ENCODE measurements at regions not wholly inside any gene's neighbourhood (a gene's known extent, or its start where the extent isn't known, plus 50 kb on each side); places are given as distances from the start of the nearest gene placed in this dataset.

DNA sequence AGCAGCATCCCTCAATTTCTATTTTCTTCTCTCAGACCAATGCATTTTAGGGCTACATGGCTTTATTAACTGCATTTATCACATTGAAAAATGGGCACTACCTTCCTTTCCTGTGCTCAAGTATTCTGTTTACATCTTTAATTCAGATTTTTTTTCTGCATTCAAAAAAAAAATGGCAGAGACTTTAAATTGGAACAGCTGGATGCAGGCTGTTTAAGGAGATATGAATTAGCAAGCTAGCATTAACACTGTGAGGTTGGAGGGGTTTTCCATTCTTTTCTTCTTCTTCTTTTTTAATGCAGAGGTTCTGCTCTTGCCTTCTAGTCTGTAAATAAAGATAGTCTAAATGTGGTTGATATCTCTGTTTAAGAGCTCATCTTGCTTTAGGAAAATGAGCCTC, 242.9 kb upstream of the RBFOX1 start:
- Histone ChIP-seq H3K9me3 (ENCODE audit: control insufficient read depth, low read depth, low read length) (no peaks in the 10 kb centered on the region), H3K4me2 (ENCODE audit: control insufficient read depth, extremely low read depth, insufficient read depth, low read depth, low read length) (no peak overlapping the region), H3K4me3 (ENCODE audit: control insufficient read depth in 2 of 3, extremely low read depth in 1 of 3, insufficient read depth in 2 of 3, low read depth in 1 of 3, low read length in 3 of 3) (no peak overlapping the region), H3K36me3 (ENCODE audit: control insufficient read depth in 2 of 2, extremely low read depth in 1 of 2, insufficient read depth in 2 of 2, low read length in 2 of 2) (no peaks in the 10 kb centered on the region), H4K20me1 (ENCODE audit: control insufficient read depth, extremely low read depth, insufficient read depth, low read length) (no peaks in the 10 kb centered on the region), H3K4me1 (ENCODE audit: control insufficient read depth, extremely low read depth, insufficient read depth, low read length) (no peaks in the 10 kb centered on the region), H3K27me3 (ENCODE audit: control insufficient read depth, extremely low read depth, insufficient read depth, low read length) (no peaks in the 10 kb centered on the region), H2AFZ (ENCODE audit: control insufficient read depth, low read length) (no peak overlapping the region), H3K79me2 (ENCODE audit: control insufficient read depth, insufficient read depth, low read length) (no peaks in the 10 kb centered on the region), H3K9me1 (ENCODE audit: control insufficient read depth, extremely low read depth, insufficient read depth, low read length) (no peaks in the 10 kb centered on the region), H3K9ac (ENCODE audit: control insufficient read depth, extremely low read depth, insufficient read depth, low read length) (no peak overlapping the region), H3K27ac (ENCODE audit: control insufficient read depth, insufficient read depth, low read length) (no peak overlapping the region)
- DNase-seq (ENCODE audit: low read depth, low spot score) = no peak
- TF ChIP-seq, protein P1, sequence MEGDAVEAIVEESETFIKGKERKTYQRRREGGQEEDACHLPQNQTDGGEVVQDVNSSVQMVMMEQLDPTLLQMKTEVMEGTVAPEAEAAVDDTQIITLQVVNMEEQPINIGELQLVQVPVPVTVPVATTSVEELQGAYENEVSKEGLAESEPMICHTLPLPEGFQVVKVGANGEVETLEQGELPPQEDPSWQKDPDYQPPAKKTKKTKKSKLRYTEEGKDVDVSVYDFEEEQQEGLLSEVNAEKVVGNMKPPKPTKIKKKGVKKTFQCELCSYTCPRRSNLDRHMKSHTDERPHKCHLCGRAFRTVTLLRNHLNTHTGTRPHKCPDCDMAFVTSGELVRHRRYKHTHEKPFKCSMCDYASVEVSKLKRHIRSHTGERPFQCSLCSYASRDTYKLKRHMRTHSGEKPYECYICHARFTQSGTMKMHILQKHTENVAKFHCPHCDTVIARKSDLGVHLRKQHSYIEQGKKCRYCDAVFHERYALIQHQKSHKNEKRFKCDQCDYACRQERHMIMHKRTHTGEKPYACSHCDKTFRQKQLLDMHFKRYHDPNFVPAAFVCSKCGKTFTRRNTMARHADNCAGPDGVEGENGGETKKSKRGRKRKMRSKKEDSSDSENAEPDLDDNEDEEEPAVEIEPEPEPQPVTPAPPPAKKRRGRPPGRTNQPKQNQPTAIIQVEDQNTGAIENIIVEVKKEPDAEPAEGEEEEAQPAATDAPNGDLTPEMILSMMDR (optimal IDR thresholded peaks at IDR 0.05 in 1 of 3, IDR thresholded peaks at IDR 0.05 in 1 of 3, conservative IDR thresholded peaks at IDR 0.05 in 1 of 3; ENCODE audit: extremely low read depth in 1 of 3, insufficient read depth in 2 of 3, low read length in 3 of 3) = no peak
- no peak for TF ChIP-seq EZH2 (IDR thresholded peaks at IDR 0.05; ENCODE audit: low read length)
- no peak for FAIRE-seq
- dilution Hi-C loops (cut with MboI; ENCODE audit: extremely low pct_ligation_motif_present, low sequenced_read_pairs) = no loop called here

DNA sequence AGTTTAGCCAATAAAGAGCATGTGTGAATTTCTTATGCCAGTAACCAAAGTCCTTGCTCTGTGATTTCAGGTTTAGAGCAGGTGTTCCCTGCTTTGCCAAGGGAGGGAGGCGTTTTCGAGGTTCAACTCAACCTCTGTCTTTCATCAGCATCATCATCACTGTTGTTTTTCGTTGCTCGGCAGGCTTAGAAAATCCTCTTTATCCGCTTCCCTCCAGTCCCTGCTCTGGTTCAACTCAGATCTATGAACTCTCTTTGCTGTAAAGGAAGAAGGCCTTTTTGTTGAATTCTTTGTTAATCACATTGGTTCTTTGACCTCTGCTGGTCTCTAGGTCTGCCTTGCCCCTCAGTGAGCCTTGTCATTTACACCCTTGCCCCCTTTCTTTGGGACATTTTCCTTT, 243.9 kb upstream of the RBFOX1 start:
- Histone ChIP-seq H3K4me2 (ENCODE audit: control insufficient read depth, extremely low read depth, insufficient read depth, low read depth, low read length) (no peak overlapping the region), H3K4me3 (ENCODE audit: control insufficient read depth in 2 of 3, extremely low read depth in 1 of 3, insufficient read depth in 2 of 3, low read depth in 1 of 3, low read length in 3 of 3) (no peak overlapping the region), H3K79me2 (ENCODE audit: control insufficient read depth, insufficient read depth, low read length) (no peaks in the 10 kb centered on the region), H3K27me3 (ENCODE audit: control insufficient read depth, extremely low read depth, insufficient read depth, low read length) (no peaks in the 10 kb centered on the region), H3K36me3 (ENCODE audit: control insufficient read depth in 2 of 2, extremely low read depth in 1 of 2, insufficient read depth in 2 of 2, low read length in 2 of 2) (no peaks in the 10 kb centered on the region), H2AFZ (ENCODE audit: control insufficient read depth, low read length) (no peak overlapping the region), H3K9me3 (ENCODE audit: control insufficient read depth, low read depth, low read length) (peaks cover under 1% of the 10 kb centered on the region), H3K9ac (ENCODE audit: control insufficient read depth, extremely low read depth, insufficient read depth, low read length) (no peak overlapping the region), H3K4me1 (ENCODE audit: control insufficient read depth, extremely low read depth, insufficient read depth, low read length) (no peaks in the 10 kb centered on the region), H3K27ac (ENCODE audit: control insufficient read depth, insufficient read depth, low read length) (no peak overlapping the region), H3K9me1 (ENCODE audit: control insufficient read depth, extremely low read depth, insufficient read depth, low read length) (no peaks in the 10 kb centered on the region), H4K20me1 (ENCODE audit: control insufficient read depth, extremely low read depth, insufficient read depth, low read length) (no peaks in the 10 kb centered on the region)
- no peak for DNase-seq (ENCODE audit: low read depth, low spot score)
- TF ChIP-seq EZH2 (IDR thresholded peaks at IDR 0.05; ENCODE audit: low read length) = no peak
- TF ChIP-seq, protein P1 (optimal IDR thresholded peaks at IDR 0.05 in 1 of 3, IDR thresholded peaks at IDR 0.05 in 1 of 3, conservative IDR thresholded peaks at IDR 0.05 in 1 of 3; ENCODE audit: extremely low read depth in 1 of 3, insufficient read depth in 2 of 3, low read length in 3 of 3) = no peak
- dilution Hi-C loops (cut with MboI; ENCODE audit: extremely low pct_ligation_motif_present, low sequenced_read_pairs) = no loop called here
- no peak for FAIRE-seq

Measured in keratinocyte (primary cell).